BJ (cell line): ENCODE measurements at regions not wholly inside any gene's neighbourhood (a gene's known extent, or its start where the extent isn't known, plus 50 kb on each side); places are given as distances from the start of the nearest gene placed in this dataset.

Experiments used
- CTCF ChIA-PET: fragments of 350-600 bp; formaldehyde crosslinking; extraction: SDS; loops from one replicate; lab custom pipeline; 2021; ENCODE audit warnings: antibody characterized with exemption, inconsistent platforms; lab: Yijun Ruan, JAX
- POLR2A ChIA-PET: fragments of 300-600 bp; sonication (Branson Sonifier 250); formaldehyde crosslinking; extraction: SDS; loops from one replicate; lab custom pipeline; 2021; ENCODE audit warnings: antibody characterized with exemption; lab: Charles Lee
- DNase-seq: peaks from one replicate; pipeline ENCODE4 v3.0.0-alpha.2; 2011; ENCODE audit warnings: low read depth
- H3K27me3 ChIP-seq: 2 replicates; pipeline ENCODE4 v1.6.0; 2011; ENCODE audit warnings: low read length; ENCODE audit not compliant: control insufficient read depth, insufficient read depth
- H3K36me3 ChIP-seq: 2 replicates; pipeline ENCODE4 v1.5.1; 2011; ENCODE audit warnings: low read length; ENCODE audit not compliant: control insufficient read depth, insufficient read depth
- H3K4me3 ChIP-seq: 2 replicates; pipeline ENCODE4 v1.5.1; 2011; ENCODE audit warnings: low read depth, mild to moderate bottlenecking, control low read depth, low read length
- TF ChIP-seq, protein P1 (sequence below): IDR thresholded peaks from 2 replicates; pipeline ENCODE4 v1.5.1; 2011; ENCODE audit warnings: low read depth, mild to moderate bottlenecking, control low read depth, inconsistent platforms, low read length, moderate library complexity; ENCODE audit not compliant: insufficient read depth

DNA sequence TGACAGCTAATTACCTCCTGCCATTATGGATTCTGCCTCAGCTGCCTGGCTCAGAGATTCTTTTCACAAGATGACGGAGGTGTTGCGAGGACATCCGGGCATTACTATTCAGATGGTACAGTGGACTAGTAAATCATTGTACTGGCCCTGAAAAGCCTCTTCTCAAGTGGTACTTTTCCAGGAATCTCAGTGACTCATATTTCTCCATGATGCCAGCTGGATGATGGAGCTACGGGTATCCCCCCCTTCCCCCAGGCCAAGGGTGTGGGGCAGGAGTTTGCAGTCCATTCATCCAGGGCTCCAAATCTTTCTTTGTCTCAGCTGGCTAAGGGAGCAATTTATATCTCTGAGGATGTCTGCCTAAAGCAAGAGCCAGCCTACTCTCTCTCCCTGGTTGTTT, 107.7 kb upstream of the GPR139 start:
- TF ChIP-seq, protein P1, sequence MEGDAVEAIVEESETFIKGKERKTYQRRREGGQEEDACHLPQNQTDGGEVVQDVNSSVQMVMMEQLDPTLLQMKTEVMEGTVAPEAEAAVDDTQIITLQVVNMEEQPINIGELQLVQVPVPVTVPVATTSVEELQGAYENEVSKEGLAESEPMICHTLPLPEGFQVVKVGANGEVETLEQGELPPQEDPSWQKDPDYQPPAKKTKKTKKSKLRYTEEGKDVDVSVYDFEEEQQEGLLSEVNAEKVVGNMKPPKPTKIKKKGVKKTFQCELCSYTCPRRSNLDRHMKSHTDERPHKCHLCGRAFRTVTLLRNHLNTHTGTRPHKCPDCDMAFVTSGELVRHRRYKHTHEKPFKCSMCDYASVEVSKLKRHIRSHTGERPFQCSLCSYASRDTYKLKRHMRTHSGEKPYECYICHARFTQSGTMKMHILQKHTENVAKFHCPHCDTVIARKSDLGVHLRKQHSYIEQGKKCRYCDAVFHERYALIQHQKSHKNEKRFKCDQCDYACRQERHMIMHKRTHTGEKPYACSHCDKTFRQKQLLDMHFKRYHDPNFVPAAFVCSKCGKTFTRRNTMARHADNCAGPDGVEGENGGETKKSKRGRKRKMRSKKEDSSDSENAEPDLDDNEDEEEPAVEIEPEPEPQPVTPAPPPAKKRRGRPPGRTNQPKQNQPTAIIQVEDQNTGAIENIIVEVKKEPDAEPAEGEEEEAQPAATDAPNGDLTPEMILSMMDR = no peak
- Histone ChIP-seq H3K27me3 (no peaks in the 10 kb centered on the region), H3K4me3 (no peak overlapping the region), H3K36me3 (no peaks in the 10 kb centered on the region)
- ChIA-PET POLR2A (no interaction called here), CTCF (no interaction called here)
- DNase-seq = no peak

DNA sequence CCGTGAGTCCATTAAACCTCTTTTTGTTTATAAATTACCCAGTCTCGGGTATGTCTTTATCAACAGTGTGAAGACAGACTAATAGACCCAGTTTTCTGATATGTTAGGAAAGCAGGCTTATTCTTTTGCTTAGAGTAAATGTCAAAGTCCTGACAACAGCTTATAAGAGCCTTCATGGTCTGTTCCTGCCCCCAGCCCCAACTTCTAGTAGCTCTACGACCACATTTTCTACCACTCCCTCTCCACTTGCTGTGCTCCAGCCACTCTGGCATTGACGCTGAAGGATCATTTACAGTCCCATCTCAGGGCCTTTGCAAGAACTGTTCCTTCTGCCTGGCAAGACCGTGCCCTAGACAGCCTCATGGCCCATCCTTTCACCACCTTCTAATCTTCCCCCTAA, 104.6 kb upstream of the GPR139 start:
- ChIA-PET CTCF (no interaction called here), POLR2A (no interaction called here)
- no peak for DNase-seq
- no peak overlapping the region for H3K4me3 ChIP-seq
- no peaks in the 10 kb centered on the region for H3K36me3 ChIP-seq
- TF ChIP-seq, protein P1 = no peak
- no peaks in the 10 kb centered on the region for H3K27me3 ChIP-seq

DNA sequence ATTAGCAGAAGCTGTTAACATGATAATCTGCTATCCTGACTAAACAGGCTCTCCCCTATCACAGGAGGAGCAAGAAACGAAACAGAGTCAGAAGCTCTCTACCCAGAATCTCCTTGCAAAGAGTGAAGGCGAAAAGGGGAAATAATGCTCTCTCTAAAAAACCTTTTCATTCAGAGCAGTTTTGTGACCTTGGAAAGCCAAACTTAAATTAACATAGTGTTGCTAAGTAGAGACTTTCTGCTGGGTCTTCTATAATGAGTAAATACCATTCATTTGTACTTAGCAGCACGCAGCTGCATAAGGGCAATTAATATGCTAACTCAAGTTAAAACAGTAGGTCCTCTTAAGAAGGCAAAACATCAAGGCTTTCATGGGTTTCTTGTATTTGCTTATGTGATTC, 101.7 kb upstream of the GPR139 start:
- ChIA-PET CTCF (no interaction called here), POLR2A (no interaction called here)
- Histone ChIP-seq H3K36me3 (no peaks in the 10 kb centered on the region), H3K27me3 (no peaks in the 10 kb centered on the region), H3K4me3 (no peak overlapping the region)
- TF ChIP-seq, protein P1 = no peak
- DNase-seq = no peak

DNA sequence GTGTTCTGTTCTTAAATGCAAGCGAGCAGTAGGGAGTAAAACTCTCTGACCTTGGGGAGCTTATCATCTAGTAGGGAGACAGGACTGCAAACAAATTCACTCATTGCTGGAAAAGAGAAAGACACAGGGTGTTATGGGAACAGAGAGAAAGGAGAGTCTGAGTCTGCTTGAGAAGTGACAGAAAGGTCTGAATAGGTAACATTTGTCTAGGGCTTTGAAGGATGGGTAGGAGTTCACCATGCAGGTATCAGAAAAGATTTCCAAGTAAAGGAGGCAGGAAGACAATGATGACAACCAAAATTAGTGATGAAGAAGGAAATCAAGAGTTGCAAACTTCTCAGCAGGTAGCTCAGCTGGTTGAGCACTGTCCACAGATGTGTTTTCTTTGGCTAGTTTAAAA, 93.6 kb upstream of the GPR139 start:
- no peak overlapping the region for H3K4me3 ChIP-seq
- no peaks in the 10 kb centered on the region for H3K27me3 ChIP-seq
- POLR2A ChIA-PET = no interaction called here
- TF ChIP-seq, protein P1 = no peak
- DNase-seq = no peak
- CTCF ChIA-PET = no interaction called here
- no peaks in the 10 kb centered on the region for H3K36me3 ChIP-seq

DNA sequence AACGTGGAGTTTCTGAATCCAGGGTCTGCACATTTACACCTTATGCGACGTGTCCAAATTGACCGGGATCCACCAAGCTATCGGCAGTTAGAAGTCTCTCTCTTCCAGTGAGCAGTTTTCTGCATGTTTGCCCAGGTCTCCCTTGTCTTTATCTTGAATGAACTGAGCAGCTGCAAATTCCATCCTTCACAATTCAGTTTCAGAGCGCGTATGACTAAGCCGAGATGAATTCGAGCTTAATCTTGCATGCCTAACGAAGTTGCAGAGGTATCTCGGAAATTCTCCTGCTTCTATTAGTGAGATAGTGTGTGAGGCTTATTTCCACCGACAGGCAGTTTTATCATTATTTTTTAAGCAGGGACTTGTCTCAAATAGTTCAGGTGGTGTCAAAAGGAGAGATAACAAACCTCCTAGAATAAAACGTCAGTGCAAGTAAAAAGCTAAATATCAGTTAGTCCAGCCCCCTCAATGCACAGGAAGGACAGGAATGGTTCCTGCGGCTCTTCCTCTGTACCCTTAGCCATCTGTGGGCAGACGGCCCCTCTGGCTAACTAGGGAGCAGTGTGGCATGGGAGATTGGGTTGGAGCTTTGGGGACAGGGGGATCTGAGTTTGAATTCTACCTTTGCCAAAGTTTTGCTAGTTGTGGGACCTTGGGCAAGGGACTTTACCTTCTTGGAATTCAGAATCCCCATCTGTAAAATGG, 93.0 kb upstream of the GPR139 start:
- no peak for DNase-seq
- TF ChIP-seq, protein P1 = no peak
- ChIA-PET CTCF (no interaction called here), POLR2A (no interaction called here)
- H3K36me3 ChIP-seq = no peaks in the 10 kb centered on the region
- H3K27me3 ChIP-seq = no peaks in the 10 kb centered on the region
- no peak overlapping the region for H3K4me3 ChIP-seq
